Tibial artery (tissue), 4 donors: ENCODE measurements at regions not wholly inside any gene's neighbourhood (a gene's known extent, or its start where the extent isn't known, plus 50 kb on each side); places are given as distances from the start of the nearest gene placed in this dataset.

Source experiments
- DNase-seq, 2 donors: peaks; one replicate each; pipeline ENCODE4 v3.0.0-alpha.2; 2019
- H3K27ac ChIP-seq, 2 donors: fragments of 200-600 bp; sonication (generic) in 1 of 2; 1 replicate in 1 of 2; 2 replicates in 1 of 2; pipeline ENCODE4 v1.5.1; 2018 to 2019; ENCODE audit warnings: mild to moderate bottlenecking in 1 of 2
- H3K27me3 ChIP-seq, 2 donors: fragments of 200-600 bp; sonication (generic) in 1 of 2; one replicate each; pipeline versions ENCODE4 v1.5.1 to v1.6.0; 2016 to 2019
- H3K36me3 ChIP-seq, 3 donors: fragments of 200-600 bp; sonication (generic) in 2 of 3; one replicate each; pipeline ENCODE4 v1.5.1; 2016 to 2019; ENCODE audit warnings: mild to moderate bottlenecking in 2 of 3
- H3K4me1 ChIP-seq, 4 donors: fragments of 200-600 bp; sonication (generic) in 2 of 4; 1 replicate in 3 of 4; 2 replicates in 1 of 4; pipeline ENCODE4 v1.5.1; 2016 to 2019
- H3K4me3 ChIP-seq, 2 donors: fragments of 200-600 bp; sonication (generic) in 1 of 2; 1 replicate in 1 of 2; 2 replicates in 1 of 2; pipeline ENCODE4 v1.5.1; 2018 to 2019; ENCODE audit warnings: mild to moderate bottlenecking in 2 of 2
- H3K9me3 ChIP-seq, 3 donors: fragments of 200-600 bp; sonication (generic) in 1 of 3; one replicate each; pipeline ENCODE4 v1.5.1; 2016 to 2019
- CTCF ChIP-seq, 2 experiments: fragments of 200-600 bp in 1 of 2; fragments of 450-650 bp in 1 of 2; IDR thresholded peaks; one replicate each; pipeline ENCODE4 v1.5.1; 2017 to 2019; ENCODE audit warnings: antibody characterized with exemption in 2 of 2, mild to moderate bottlenecking in 1 of 2, moderate library complexity in 1 of 2
- intact Hi-C: fragments of 100-400 bp; cut with DNase I; formaldehyde crosslinking; loops from one replicate; pipeline ENCODE4 v1.15.0; 2023; ENCODE audit warnings: low total_unique reads

DNA sequence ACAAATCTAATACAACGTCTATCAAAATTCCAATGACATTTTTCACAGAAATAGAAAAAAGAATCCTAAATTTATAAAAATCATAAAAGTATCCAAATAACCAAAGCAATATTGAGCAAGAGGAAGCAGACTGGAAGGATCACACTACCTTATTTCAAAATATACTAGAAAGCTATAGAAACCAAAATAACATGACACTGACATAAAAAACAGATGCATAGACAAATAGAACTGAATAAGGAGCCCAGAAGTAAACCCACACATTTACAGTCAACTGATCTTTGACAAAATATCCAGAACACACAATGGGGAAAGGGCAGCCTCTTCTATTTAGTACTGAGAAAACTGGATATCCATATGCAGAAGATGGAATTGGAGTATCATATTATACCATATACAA lies 217.5 kb downstream of the MACC1 start:
- H3K4me3 ChIP-seq: no peak overlapping the region
- no peak for TF ChIP-seq CTCF (IDR thresholded peaks at IDR 0.05)
- H3K27ac ChIP-seq: no peak overlapping the region
- DNase-seq: no peak
- no peaks in the 10 kb centered on the region for H3K36me3 ChIP-seq
- no peaks in the 10 kb centered on the region for H3K27me3 ChIP-seq
- H3K9me3 ChIP-seq: no peaks in the 10 kb centered on the region
- no peaks in the 10 kb centered on the region for H3K4me1 ChIP-seq
- intact Hi-C loops: no loop called here

GRCh38 chr7:19991936-19992335 lies 218.5 kb upstream of the TMEM196 start:
- no peaks in the 10 kb centered on the region for H3K27me3 ChIP-seq
- DNase-seq: no peak
- no peaks in the 10 kb centered on the region for H3K4me1 ChIP-seq
- no peak overlapping the region for H3K4me3 ChIP-seq
- H3K27ac ChIP-seq: no peak overlapping the region
- no peaks in the 10 kb centered on the region for H3K9me3 ChIP-seq
- TF ChIP-seq CTCF (IDR thresholded peaks at IDR 0.05): no peak
- no peaks in the 10 kb centered on the region for H3K36me3 ChIP-seq
- intact Hi-C loops: no loop called here

GRCh38 chr7:19989906-19990305 lies 216.5 kb upstream of the TMEM196 start:
- no peaks in the 10 kb centered on the region for H3K27me3 ChIP-seq
- H3K36me3 ChIP-seq: no peaks in the 10 kb centered on the region
- H3K9me3 ChIP-seq: no peaks in the 10 kb centered on the region
- H3K4me1 ChIP-seq: no peaks in the 10 kb centered on the region
- no peak overlapping the region for H3K4me3 ChIP-seq
- intact Hi-C loops: no loop called here
- DNase-seq: no peak
- TF ChIP-seq CTCF (IDR thresholded peaks at IDR 0.05): no peak
- H3K27ac ChIP-seq: no peak overlapping the region

GRCh38 chr7:19988860-19989259 lies 215.4 kb upstream of the TMEM196 start:
- Histone ChIP-seq H3K4me3 (no peak overlapping the region), H3K36me3 (no peaks in the 10 kb centered on the region), H3K9me3 (no peaks in the 10 kb centered on the region), H3K4me1 (no peaks in the 10 kb centered on the region), H3K27me3 (no peaks in the 10 kb centered on the region), H3K27ac (no peak overlapping the region)
- intact Hi-C loops: no loop called here
- no peak for DNase-seq
- TF ChIP-seq CTCF (IDR thresholded peaks at IDR 0.05): no peak

DNA sequence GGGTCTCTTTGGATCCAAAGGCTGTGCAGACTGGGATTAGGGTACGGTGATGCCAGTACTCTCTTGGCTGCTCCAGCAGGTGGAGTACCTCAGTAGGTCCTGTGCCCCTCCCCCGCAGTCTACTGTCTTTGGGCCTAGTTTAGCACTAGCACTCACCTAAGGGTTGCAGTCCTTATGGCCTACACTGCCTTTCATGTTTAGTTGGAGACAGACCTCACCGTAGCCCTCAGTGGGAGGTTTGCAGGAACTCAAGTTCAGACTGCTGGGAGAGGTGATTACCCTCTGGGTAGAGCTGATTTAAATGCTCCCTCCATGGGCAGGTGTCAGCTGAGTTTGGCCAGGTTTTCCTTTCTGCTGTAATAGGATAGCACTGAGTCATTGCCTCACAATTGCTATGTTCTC lies 210.8 kb upstream of the TMEM196 start:
- no peaks in the 10 kb centered on the region for H3K4me1 ChIP-seq
- no peak overlapping the region for H3K27ac ChIP-seq
- no peaks in the 10 kb centered on the region for H3K9me3 ChIP-seq
- H3K27me3 ChIP-seq: no peaks in the 10 kb centered on the region
- no peaks in the 10 kb centered on the region for H3K36me3 ChIP-seq
- TF ChIP-seq CTCF (IDR thresholded peaks at IDR 0.05): no peak
- no peak for DNase-seq
- H3K4me3 ChIP-seq: no peak overlapping the region
- intact Hi-C loops: no loop called here
